UCSD-AML1 (cell line): ENCODE measurements at regions not wholly inside any gene's neighbourhood (a gene's known extent, or its start where the extent isn't known, plus 50 kb on each side); places are given as distances from the start of the nearest gene placed in this dataset.

Source experiments
- DNase-seq: peaks from one replicate; lab custom pipeline; 2025; ENCODE audit not compliant: unreplicated experiment; lab: John Stamatoyannopoulos, UW

- no peak for DNase-seq
These were observed 651.0 kb upstream of the RORB start for GRCh38 chr9:73845954-73846690.

DNA sequence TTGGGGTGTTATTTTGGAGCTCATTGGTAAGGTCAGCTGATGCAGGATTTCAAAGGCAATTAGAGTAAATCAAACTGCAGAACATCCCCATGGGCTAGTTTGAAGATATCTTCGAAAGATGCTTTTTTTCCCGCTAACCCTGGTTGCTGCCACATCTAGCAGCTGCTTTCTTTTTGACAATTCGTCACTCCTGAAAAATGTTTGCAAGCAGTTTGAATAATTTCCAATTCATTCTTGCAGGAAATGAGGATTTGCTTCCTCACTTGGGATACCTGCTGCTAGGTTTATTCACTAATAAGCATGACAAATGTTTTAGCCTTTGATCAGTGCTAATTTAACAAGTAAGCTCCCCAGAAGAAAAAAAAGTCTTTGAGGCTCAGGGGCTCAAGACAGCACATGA is 649.6 kb upstream of the RORB start:
- DNase-seq = no peak

DNA sequence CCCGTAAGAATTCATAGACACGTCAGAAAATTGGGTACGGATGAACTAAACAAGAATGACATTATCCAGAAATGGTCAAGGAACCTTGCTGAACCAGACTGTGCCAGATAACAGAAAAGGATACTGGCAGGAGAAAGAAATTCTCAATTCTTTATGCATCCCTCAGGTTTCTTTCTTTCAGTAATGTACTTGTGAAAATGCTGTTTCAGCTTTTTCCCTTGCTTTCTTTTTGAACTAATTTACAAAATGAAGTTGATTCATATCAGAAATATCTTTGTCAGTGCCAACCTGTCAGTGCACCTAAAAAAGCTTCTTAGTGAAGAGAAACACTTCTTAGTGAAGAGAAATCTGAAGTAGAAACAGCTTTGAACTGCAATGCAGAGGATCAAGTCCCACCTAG is 643.6 kb upstream of the RORB start:
- no peak for DNase-seq

DNA sequence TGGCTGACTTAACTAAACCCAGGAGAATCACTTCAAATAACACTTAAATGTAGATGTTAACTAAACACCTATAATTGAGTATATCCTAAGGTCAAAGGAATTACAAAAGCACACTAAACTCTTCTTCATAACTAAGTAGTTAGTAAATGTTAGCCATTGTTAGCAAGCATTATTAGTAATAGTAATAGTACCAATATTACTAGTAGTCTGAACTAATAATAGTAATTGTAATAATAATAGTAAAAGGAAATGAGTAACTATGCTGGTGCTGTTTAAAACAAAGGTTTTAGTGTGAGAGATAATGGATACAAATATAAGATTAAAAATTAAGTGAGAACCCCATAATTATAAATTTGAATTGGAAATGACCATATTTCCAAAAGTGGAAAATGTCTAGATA is 641.9 kb upstream of the RORB start:
- no peak for DNase-seq

DNA sequence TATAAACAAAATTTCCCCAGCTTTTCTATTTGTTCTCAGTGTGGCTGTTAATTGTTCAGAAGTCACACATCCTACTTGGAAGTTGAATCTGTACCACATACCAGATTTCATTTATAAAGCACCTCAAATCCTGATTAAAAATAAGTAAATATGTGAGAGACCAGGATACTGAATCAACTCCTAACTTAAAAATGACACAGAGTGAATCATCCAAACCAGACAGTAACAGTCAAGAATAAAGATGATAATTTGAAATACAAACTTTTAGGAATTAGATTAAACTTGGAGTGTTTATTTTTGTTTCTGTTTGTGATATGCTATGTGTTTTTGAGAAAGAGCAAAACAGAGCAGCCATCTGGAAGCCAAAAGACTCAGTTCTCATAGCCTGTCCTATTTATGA is 633.2 kb upstream of the RORB start:
- DNase-seq = no peak

DNA sequence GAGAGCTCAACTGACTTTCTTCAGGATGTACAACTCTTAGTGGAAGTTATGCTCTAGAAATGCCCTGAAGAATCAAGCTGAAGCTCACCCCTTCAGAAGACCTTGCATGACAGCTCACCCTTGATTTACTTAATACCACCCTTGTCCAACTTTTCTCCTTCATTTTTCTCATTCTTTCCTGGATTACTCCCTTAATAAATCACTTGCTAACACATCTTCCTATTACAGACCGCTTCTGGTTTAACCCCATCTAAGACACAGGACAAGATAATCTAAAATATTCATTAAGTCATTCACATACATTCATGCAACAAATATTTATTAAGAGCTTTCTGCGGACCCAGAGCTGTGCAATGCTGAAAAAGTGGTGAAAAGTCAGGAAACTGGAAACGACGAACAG is 630.7 kb upstream of the RORB start:
- DNase-seq = no peak

DNA sequence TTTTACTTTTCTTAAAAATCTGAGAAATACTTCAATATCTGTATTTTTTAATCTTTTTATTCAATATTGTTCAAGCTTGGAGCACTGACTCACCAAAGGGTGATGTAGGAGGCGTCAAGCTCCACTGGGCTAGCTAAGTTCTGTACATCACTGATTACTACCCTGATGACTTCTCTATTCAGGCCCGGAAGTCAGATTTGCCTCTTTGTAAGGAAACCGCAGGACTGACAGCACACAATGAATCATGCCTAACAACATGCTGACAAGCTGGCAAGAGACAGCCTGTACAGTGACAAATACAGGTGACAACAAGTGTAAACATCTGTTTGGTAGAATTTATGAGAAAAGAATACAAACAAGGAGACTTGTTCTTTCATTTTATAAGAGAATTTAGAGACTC is 627.9 kb upstream of the RORB start:
- peak; percentile 8 for DNase-seq

DNA sequence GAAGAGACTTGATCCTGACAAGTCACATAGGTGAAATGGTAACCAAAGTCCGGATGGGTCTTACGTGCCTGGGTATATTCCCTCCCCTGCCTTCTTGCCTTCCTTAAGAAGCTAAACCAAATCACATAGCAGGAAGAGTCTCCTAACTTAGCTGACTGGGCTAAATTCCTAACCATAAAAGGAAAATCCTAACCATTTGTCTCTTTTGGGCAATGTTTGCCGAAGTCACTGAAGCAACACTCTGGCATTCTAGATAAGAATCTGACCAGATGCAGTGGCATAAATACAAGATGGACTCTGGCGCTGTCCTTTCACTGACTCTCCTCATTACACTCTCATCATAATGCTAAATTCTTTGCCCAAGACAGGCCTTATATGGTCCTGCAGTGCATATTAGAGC is 625.5 kb upstream of the RORB start:
- DNase-seq = no peak

DNA sequence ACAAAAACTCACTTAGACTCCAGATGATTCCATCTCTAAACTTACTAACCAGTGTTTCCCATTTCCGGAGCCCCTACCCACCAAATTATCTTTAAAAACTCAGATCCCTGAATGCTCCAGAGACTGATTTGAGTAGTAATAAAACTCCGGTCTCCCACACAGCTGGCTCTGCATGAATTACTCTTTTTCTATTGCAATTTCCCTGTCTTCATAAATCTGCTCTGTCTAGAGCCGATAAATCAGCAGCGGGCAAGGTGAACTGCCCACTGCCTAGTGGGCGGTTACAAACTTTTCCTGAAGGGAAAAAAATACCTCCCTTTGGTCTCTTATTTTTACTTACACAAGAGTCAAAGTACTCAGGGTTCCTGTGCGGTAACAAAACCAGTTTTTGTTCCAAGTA is 624.4 kb upstream of the RORB start:
- DNase-seq = no peak

- no peak for DNase-seq
These were observed 617.0 kb upstream of the RORB start for GRCh38 chr9:73880101-73880500.

- no peak for DNase-seq
These were observed 608.1 kb upstream of the RORB start for GRCh38 chr9:73889023-73889422.

GRCh38 chr9:73890685-73891277 is 606.4 kb upstream of the RORB start:
- no peak for DNase-seq

DNA sequence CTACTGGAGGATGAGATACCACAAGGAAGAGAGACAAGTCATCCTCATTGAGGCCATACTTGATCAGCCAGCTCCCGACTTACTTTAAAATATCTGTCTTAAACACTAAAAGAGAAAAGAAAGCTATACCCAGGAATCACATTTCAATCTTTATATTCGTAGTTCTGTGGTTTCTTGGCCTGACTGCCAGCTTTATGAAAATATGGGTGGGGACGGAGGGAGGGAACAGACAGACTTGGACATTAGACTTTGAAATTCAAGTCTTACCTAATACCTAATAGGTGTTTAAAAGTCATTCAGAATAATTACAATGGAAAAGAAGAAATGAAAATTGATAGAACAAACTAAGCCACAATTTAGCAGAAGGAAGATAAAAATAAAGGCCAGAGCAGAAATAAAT is 604.8 kb upstream of the RORB start:
- DNase-seq = no peak

DNA sequence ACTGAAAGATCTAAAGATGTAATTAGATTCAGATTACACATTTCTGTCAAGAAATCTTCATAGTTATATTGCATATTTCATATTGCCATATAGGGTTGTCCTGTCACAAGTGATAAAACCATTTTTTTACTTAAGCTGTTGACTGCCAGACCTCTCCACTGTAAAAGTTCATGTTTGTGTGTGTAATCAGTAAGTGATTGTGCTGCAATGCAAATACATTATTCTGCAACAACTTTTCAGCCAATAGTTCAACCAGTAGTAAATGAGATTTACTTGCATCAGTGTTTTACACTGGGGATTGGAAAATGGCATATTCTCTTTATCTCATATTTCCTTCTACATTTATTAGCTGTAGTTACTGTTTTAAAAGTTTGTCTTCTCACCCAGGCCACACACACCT is 603.9 kb upstream of the RORB start:
- no peak for DNase-seq

DNA sequence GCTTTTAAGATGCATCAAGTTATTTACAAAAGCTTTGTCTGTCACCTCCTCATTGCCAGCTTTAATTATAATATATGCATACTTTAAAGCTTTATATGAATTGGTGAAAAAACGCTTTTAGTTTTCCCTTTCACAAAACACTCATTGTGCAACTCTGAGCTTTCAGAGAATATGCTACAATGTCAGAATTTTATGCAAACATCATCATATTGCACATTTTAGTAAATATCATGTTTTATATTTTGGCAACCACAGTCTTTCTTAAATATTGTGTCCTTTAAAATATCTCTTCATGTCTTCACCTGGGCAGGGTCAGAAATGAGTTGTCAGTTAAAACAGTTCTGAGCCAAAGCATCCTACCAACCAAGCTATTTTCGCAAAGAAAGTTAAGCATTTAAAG is 601.1 kb upstream of the RORB start:
- no peak for DNase-seq

- DNase-seq = no peak
These were observed 590.5 kb upstream of the RORB start for GRCh38 chr9:73906671-73907070.

GRCh38 chr9:73911804-73912203 is 585.3 kb upstream of the RORB start:
- no peak for DNase-seq

- DNase-seq = no peak
These were observed 581.0 kb upstream of the RORB start for GRCh38 chr9:73916016-73916673.

DNA sequence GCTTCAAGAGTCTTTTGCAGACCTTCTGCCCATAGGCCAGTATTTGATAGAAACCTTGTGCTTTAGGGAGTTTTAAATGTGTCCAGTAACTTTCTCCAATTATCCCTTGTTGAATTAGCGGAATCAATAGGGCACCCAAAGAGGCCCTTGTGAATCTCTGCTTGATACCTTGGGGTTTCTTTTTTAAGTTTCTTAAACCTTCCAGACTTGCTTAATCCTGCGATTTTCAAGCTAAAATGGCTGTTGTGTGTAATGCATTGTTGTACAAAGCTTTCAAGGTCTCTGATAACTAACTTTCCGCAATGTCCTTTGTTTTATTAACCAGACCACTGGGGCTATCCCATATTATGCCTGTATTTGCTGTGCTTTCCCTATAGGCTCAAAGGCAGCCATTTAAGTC is 577.4 kb upstream of the RORB start:
- DNase-seq = no peak

GRCh38 chr9:73923796-73924195 is 573.3 kb upstream of the RORB start:
- no peak for DNase-seq

DNA sequence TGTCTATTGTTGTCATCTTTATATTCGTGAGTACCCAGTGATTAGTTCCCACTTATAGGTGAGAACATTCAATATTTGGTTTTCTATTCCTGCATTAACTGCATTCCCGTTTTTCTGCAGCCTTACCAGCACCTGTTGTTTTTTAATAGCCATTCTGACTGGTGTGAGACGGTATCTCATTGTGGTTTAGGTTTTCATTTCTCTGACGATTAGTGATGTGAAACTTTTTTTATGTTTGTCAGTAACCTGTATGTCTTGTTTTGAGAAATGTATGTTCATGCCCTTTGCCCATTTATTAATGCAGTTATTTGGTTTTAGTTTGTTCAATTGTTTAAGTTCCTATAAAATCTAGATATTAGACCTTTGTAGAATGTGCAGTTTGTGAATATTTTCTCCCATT is 546.0 kb upstream of the RORB start:
- DNase-seq = no peak

GRCh38 chr9:73962792-73963191 is 534.3 kb upstream of the RORB start:
- no peak for DNase-seq

GRCh38 chr9:73969936-73970335 is 527.2 kb upstream of the RORB start:
- DNase-seq = no peak
